Endodermal cell (in vitro differentiated cells): ENCODE measurements at regions not wholly inside any gene's neighbourhood (a gene's known extent, or its start where the extent isn't known, plus 50 kb on each side); places are given as distances from the start of the nearest gene placed in this dataset.

ENCODE experiments used
- DNase-seq: peaks from one replicate; pipeline ENCODE4 v3.0.0-alpha.2; 2017
- H3K27ac ChIP-seq: 2 replicates; pipeline ENCODE4 v1.5.1; 2013; ENCODE audit warnings: mild to moderate bottlenecking, low read depth, low read length, moderate library complexity
- H3K27me3 ChIP-seq: 2 replicates; pipeline ENCODE4 v1.6.1; 2013; ENCODE audit warnings: mild to moderate bottlenecking, low read length, moderate library complexity; ENCODE audit not compliant: insufficient read depth, control insufficient read depth, poor library complexity, severe bottlenecking
- H3K36me3 ChIP-seq: 2 replicates; pipeline ENCODE4 v1.7.0; 2013; ENCODE audit warnings: mild to moderate bottlenecking, low read length, moderate library complexity; ENCODE audit not compliant: control insufficient read depth, insufficient read depth
- H3K4me1 ChIP-seq: one replicate; pipeline ENCODE4 v1.7.0; 2013; ENCODE audit warnings: low read length; ENCODE audit not compliant: control insufficient read depth, insufficient read depth
- H3K4me3 ChIP-seq: 2 replicates; pipeline ENCODE4 v1.5.1; 2013; ENCODE audit warnings: mild to moderate bottlenecking, low read length, moderate library complexity
- H3K9ac ChIP-seq: 2 replicates; pipeline ENCODE4 v1.6.1; 2013; ENCODE audit warnings: mild to moderate bottlenecking, low read length, moderate library complexity; ENCODE audit not compliant: poor library complexity, severe bottlenecking; ENCODE audit errors: extremely low read depth
- H3K9me3 ChIP-seq: 2 replicates; pipeline ENCODE4 v1.6.1; 2013; ENCODE audit warnings: mild to moderate bottlenecking, low read length, moderate library complexity; ENCODE audit not compliant: control insufficient read depth
- H3K27ac Mint-ChIP-seq: 2 replicates; pipeline ENCODE4 v1.8.0; 2020; ENCODE audit warnings: mixed read lengths
- H3K27me3 Mint-ChIP-seq: 2 replicates; pipeline ENCODE4 v1.8.0; 2021; ENCODE audit warnings: mild to moderate bottlenecking, mixed read lengths; ENCODE audit not compliant: insufficient read depth
- H3K36me3 Mint-ChIP-seq: 2 replicates; pipeline ENCODE4 v1.8.0; 2020; ENCODE audit warnings: low read depth, mixed read lengths
- H3K4me1 Mint-ChIP-seq: 2 replicates; pipeline ENCODE4 v1.8.0; 2020; ENCODE audit warnings: mixed read lengths
- H3K4me3 Mint-ChIP-seq: 2 replicates; pipeline ENCODE4 v1.8.0; 2020; ENCODE audit warnings: mild to moderate bottlenecking, moderate library complexity, mixed read lengths
- H3K9me3 Mint-ChIP-seq: 2 replicates; pipeline ENCODE4 v1.8.0; 2020; ENCODE audit warnings: mild to moderate bottlenecking, mixed read lengths
- CTCF ChIP-seq: fragments of 200-600 bp; sonication (generic); conservative IDR thresholded peaks from 2 replicates; pipeline ENCODE4 v1.5.0; 2021; ENCODE audit warnings: antibody characterized with exemption, mild to moderate bottlenecking
- WGBS, 2 experiments: methylation state at CpG; one replicate each; pipeline versions ENCODE4 v1.1.5 to v1.1.7; 2013; ENCODE audit warnings: missing lambda C conversion rate in 2 of 2, mixed read lengths in 1 of 2; ENCODE audit not compliant: insufficient coverage in 1 of 2, insufficient read length in 1 of 2; 5-methylcytosine and 5-hydroxymethylcytosine counted together

GRCh38 chr2:219702796-219703545 lies 75.5 kb downstream of the SLC4A3 start:
- WGBS, 2 experiments: 87 to 91% methylated on average over 6 to 7 of the region's 7 CpGs
- H3K4me1 ChIP-seq: peaks cover 5% of the 10 kb centered on the region

GRCh38 chr2:219704878-219705277 lies 77.4 kb downstream of the SLC4A3 start:
- Mint-ChIP-seq H3K4me3 (no peak overlapping the region), H3K27me3 (peaks cover 8% of the 10 kb centered on the region), H3K9me3 (no peaks in the 10 kb centered on the region), H3K27ac (no peak overlapping the region), H3K4me1 (peaks cover 21% of the 10 kb centered on the region), H3K36me3 (no peaks in the 10 kb centered on the region)
- Histone ChIP-seq H3K36me3 (no peaks in the 10 kb centered on the region), H3K27me3 (no peaks in the 10 kb centered on the region), H3K9ac (no peak overlapping the region), H3K9me3 (no peaks in the 10 kb centered on the region), H3K27ac (no peak overlapping the region), H3K4me1 (peaks cover 5% of the 10 kb centered on the region), H3K4me3 (no peak overlapping the region)
- WGBS, 2 experiments: 75 to 88% methylated on average over 2 of the region's 2 CpGs
- TF ChIP-seq CTCF: no peak
- no peak for DNase-seq

More at GRCh38 chr2:219702796-219703545, 75.5 kb downstream of the SLC4A3 start:
- Mint-ChIP-seq H3K27me3 (peaks cover 8% of the 10 kb centered on the region), H3K4me3 (no peak overlapping the region), H3K9me3 (no peaks in the 10 kb centered on the region), H3K36me3 (no peaks in the 10 kb centered on the region), H3K27ac (no peak overlapping the region), H3K4me1 (peaks cover 31% of the 10 kb centered on the region)
- no peak overlapping the region for H3K27ac ChIP-seq
- no peak for DNase-seq
- no peaks in the 10 kb centered on the region for H3K36me3 ChIP-seq
- no peak overlapping the region for H3K4me3 ChIP-seq
- no peak overlapping the region for H3K9ac ChIP-seq
- TF ChIP-seq CTCF: no peak
- no peaks in the 10 kb centered on the region for H3K9me3 ChIP-seq
- no peaks in the 10 kb centered on the region for H3K27me3 ChIP-seq

- no peak for DNase-seq
- TF ChIP-seq CTCF: no peak
- 97 to 100% methylated on average over 2 to 4 of the region's 4 CpGs for WGBS, 2 experiments
- no peak overlapping the region for H3K4me3 ChIP-seq
- peaks cover 15% of the 10 kb centered on the region for H3K4me1 Mint-ChIP-seq
- H3K36me3 Mint-ChIP-seq: no peaks in the 10 kb centered on the region
- H3K27me3 Mint-ChIP-seq: peaks cover 11% of the 10 kb centered on the region
- peaks cover 5% of the 10 kb centered on the region for H3K4me1 ChIP-seq
- H3K4me3 Mint-ChIP-seq: no peak overlapping the region
- H3K9ac ChIP-seq: no peak overlapping the region
- H3K27ac ChIP-seq: no peak overlapping the region
- no peaks in the 10 kb centered on the region for H3K9me3 ChIP-seq
- no peaks in the 10 kb centered on the region for H3K9me3 Mint-ChIP-seq
- H3K36me3 ChIP-seq: no peaks in the 10 kb centered on the region
- no peak overlapping the region for H3K27ac Mint-ChIP-seq
- H3K27me3 ChIP-seq: no peaks in the 10 kb centered on the region
Observed at GRCh38 chr2:219706823-219707281, 79.4 kb downstream of the SLC4A3 start.
